ENCODE measurements at regions not wholly inside any gene's neighbourhood (a gene's known extent, or its start where the extent isn't known, plus 50 kb on each side); places are given as distances from the start of the nearest gene placed in this dataset.

- Histone ChIP-seq H3K4me3 (no peak overlapping the region), H3K4me1 (replicated peaks) (no peaks in the 10 kb centered on the region), H3K9me3 (replicated peaks) (no peaks in the 10 kb centered on the region; the same call in 1 of the 2 replicates), H3K36me3 (no peaks in the 10 kb centered on the region), H3K27ac (no peak overlapping the region), H3K27me3 (replicated peaks) (no peaks in the 10 kb centered on the region)
- DNase-seq (ENCODE audit: low read depth in 1 of 2, low spot score in 2 of 2): no peak
These were observed 313.5 kb upstream of the ESRRG start for GRCh38 chr1:217036757-217037156.

GRCh38 chr1:217032715-217033367, 309.6 kb upstream of the ESRRG start:
- no peaks in the 10 kb centered on the region for H3K36me3 ChIP-seq
- H3K27ac ChIP-seq: no peak overlapping the region
- no peaks in the 10 kb centered on the region; the same call in 1 of the 2 replicates for H3K9me3 ChIP-seq (replicated peaks)
- no peak for DNase-seq (ENCODE audit: low read depth in 1 of 2, low spot score in 2 of 2)
- no peak overlapping the region for H3K4me3 ChIP-seq
- no peaks in the 10 kb centered on the region for H3K4me1 ChIP-seq (replicated peaks)
- no peaks in the 10 kb centered on the region for H3K27me3 ChIP-seq (replicated peaks)

- no peak overlapping the region for H3K27ac ChIP-seq
- H3K4me3 ChIP-seq: no peak overlapping the region
These were observed 306.3 kb upstream of the ESRRG start for GRCh38 chr1:217029281-217030157.

GRCh38 chr1:217027403-217028080, 304.3 kb upstream of the ESRRG start:
- H3K4me3 ChIP-seq: no peak overlapping the region
- no peaks in the 10 kb centered on the region for H3K9me3 ChIP-seq (replicated peaks)
- no peaks in the 10 kb centered on the region for H3K36me3 ChIP-seq
- H3K4me1 ChIP-seq (replicated peaks): no peaks in the 10 kb centered on the region
- H3K27me3 ChIP-seq (replicated peaks): no peaks in the 10 kb centered on the region
- DNase-seq (ENCODE audit: low read depth in 1 of 2, low spot score in 2 of 2): no peak
- H3K27ac ChIP-seq: no peak overlapping the region

More at GRCh38 chr1:217029281-217030157, 306.3 kb upstream of the ESRRG start:
- no peak for DNase-seq (ENCODE audit: low read depth in 1 of 2, low spot score in 2 of 2)
- H3K9me3 ChIP-seq (replicated peaks): no peaks in the 10 kb centered on the region
- H3K36me3 ChIP-seq: no peaks in the 10 kb centered on the region
- H3K4me1 ChIP-seq (replicated peaks): no peaks in the 10 kb centered on the region
- H3K27me3 ChIP-seq (replicated peaks): no peaks in the 10 kb centered on the region

GRCh38 chr1:217026531-217026930, 303.3 kb upstream of the ESRRG start:
- Histone ChIP-seq H3K27me3 (replicated peaks) (no peaks in the 10 kb centered on the region), H3K4me1 (replicated peaks) (no peaks in the 10 kb centered on the region), H3K4me3 (no peak overlapping the region), H3K27ac (no peak overlapping the region), H3K36me3 (no peaks in the 10 kb centered on the region), H3K9me3 (replicated peaks) (no peaks in the 10 kb centered on the region)
- DNase-seq (ENCODE audit: low read depth in 1 of 2, low spot score in 2 of 2): no peak

GRCh38 chr1:217025381-217025780, 302.2 kb upstream of the ESRRG start:
- no peaks in the 10 kb centered on the region for H3K36me3 ChIP-seq
- no peaks in the 10 kb centered on the region for H3K27me3 ChIP-seq (replicated peaks)
- H3K27ac ChIP-seq: no peak overlapping the region
- no peaks in the 10 kb centered on the region for H3K4me1 ChIP-seq (replicated peaks)
- H3K9me3 ChIP-seq (replicated peaks): no peaks in the 10 kb centered on the region
- DNase-seq (ENCODE audit: low read depth in 1 of 2, low spot score in 2 of 2): no peak
- H3K4me3 ChIP-seq: no peak overlapping the region

GRCh38 chr1:217024911-217025310, 301.7 kb upstream of the ESRRG start:
- Histone ChIP-seq H3K9me3 (replicated peaks) (no peaks in the 10 kb centered on the region), H3K27me3 (replicated peaks) (no peaks in the 10 kb centered on the region), H3K27ac (no peak overlapping the region), H3K4me3 (no peak overlapping the region), H3K4me1 (replicated peaks) (no peaks in the 10 kb centered on the region), H3K36me3 (no peaks in the 10 kb centered on the region)
- DNase-seq (ENCODE audit: low read depth in 1 of 2, low spot score in 2 of 2): no peak

GRCh38 chr1:217021956-217022355, 298.7 kb upstream of the ESRRG start:
- H3K27me3 ChIP-seq (replicated peaks): no peaks in the 10 kb centered on the region
- DNase-seq (ENCODE audit: low read depth in 1 of 2, low spot score in 2 of 2): no peak
- no peaks in the 10 kb centered on the region for H3K4me1 ChIP-seq (replicated peaks)
- no peak overlapping the region for H3K27ac ChIP-seq
- no peaks in the 10 kb centered on the region for H3K9me3 ChIP-seq (replicated peaks)
- H3K36me3 ChIP-seq: no peaks in the 10 kb centered on the region
- H3K4me3 ChIP-seq: no peak overlapping the region

- no peak for DNase-seq (ENCODE audit: low read depth in 1 of 2, low spot score in 2 of 2)
- Histone ChIP-seq H3K9me3 (replicated peaks) (no peaks in the 10 kb centered on the region), H3K27me3 (replicated peaks) (no peaks in the 10 kb centered on the region), H3K36me3 (no peaks in the 10 kb centered on the region), H3K4me3 (no peak overlapping the region), H3K4me1 (replicated peaks) (no peaks in the 10 kb centered on the region), H3K27ac (no peak overlapping the region)
These were observed 298.2 kb upstream of the ESRRG start for GRCh38 chr1:217021400-217021799.

GRCh38 chr1:217019475-217019874, 296.2 kb upstream of the ESRRG start:
- Histone ChIP-seq H3K27me3 (replicated peaks) (no peaks in the 10 kb centered on the region), H3K9me3 (replicated peaks) (no peaks in the 10 kb centered on the region), H3K4me1 (replicated peaks) (no peaks in the 10 kb centered on the region), H3K4me3 (no peak overlapping the region), H3K27ac (no peak overlapping the region), H3K36me3 (no peaks in the 10 kb centered on the region)
- DNase-seq (ENCODE audit: low read depth in 1 of 2, low spot score in 2 of 2): no peak

- Histone ChIP-seq H3K4me3 (no peak overlapping the region), H3K4me1 (replicated peaks) (no peaks in the 10 kb centered on the region), H3K36me3 (no peaks in the 10 kb centered on the region), H3K27me3 (replicated peaks) (no peaks in the 10 kb centered on the region), H3K9me3 (replicated peaks) (no peaks in the 10 kb centered on the region), H3K27ac (no peak overlapping the region)
- no peak for DNase-seq (ENCODE audit: low read depth in 1 of 2, low spot score in 2 of 2)
These were observed 295.4 kb upstream of the ESRRG start for GRCh38 chr1:217018648-217019047.

GRCh38 chr1:217017165-217017564, 293.9 kb upstream of the ESRRG start:
- Histone ChIP-seq H3K27ac (no peak overlapping the region), H3K36me3 (no peaks in the 10 kb centered on the region)
- DNase-seq (ENCODE audit: low read depth in 1 of 2, low spot score in 2 of 2): no peak

GRCh38 chr1:217014066-217014465, 290.8 kb upstream of the ESRRG start:
- no peaks in the 10 kb centered on the region for H3K27me3 ChIP-seq (replicated peaks)
- no peak overlapping the region for H3K4me3 ChIP-seq
- H3K9me3 ChIP-seq (replicated peaks): no peaks in the 10 kb centered on the region
- H3K36me3 ChIP-seq: no peaks in the 10 kb centered on the region
- DNase-seq (ENCODE audit: low read depth in 1 of 2, low spot score in 2 of 2): no peak
- H3K4me1 ChIP-seq (replicated peaks): no peaks in the 10 kb centered on the region
- no peak overlapping the region for H3K27ac ChIP-seq

More at GRCh38 chr1:217017165-217017564, 293.9 kb upstream of the ESRRG start:
- Histone ChIP-seq H3K27me3 (replicated peaks) (no peaks in the 10 kb centered on the region), H3K9me3 (replicated peaks) (no peaks in the 10 kb centered on the region), H3K4me3 (no peak overlapping the region), H3K4me1 (replicated peaks) (no peaks in the 10 kb centered on the region)

- Histone ChIP-seq H3K9me3 (replicated peaks) (no peaks in the 10 kb centered on the region), H3K36me3 (no peaks in the 10 kb centered on the region), H3K4me1 (replicated peaks) (no peaks in the 10 kb centered on the region), H3K27me3 (replicated peaks) (no peaks in the 10 kb centered on the region), H3K4me3 (no peak overlapping the region), H3K27ac (no peak overlapping the region)
- DNase-seq (ENCODE audit: low read depth in 1 of 2, low spot score in 2 of 2): no peak
These were observed 289.4 kb upstream of the ESRRG start for GRCh38 chr1:217012659-217013058.

All from SJSA1 (cell line).